ENCODE measurements at regions not wholly inside any gene's neighbourhood (a gene's known extent, or its start where the extent isn't known, plus 50 kb on each side); places are given as distances from the start of the nearest gene placed in this dataset.

DNA sequence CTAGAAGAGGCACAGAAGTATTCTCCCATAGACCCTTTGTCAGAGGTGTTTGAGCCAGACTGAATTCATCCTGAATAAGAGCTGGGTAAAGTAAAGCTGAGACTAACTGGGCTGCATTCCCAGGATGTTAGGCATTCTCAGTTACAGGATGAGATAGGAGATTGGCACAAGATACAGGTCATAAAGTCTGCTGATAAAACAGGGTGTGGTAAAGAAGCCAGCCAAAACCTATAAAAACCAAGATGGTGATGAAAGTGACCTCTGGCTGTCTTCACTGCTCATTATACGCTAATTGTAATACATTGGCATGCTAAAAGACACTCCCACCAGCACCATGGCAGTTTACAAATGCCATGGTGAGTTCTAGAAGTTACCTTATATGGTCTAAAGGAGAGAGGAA is 364.9 kb upstream of the TMEFF2 start (continued):
- TF ChIP-seq, protein P1, sequence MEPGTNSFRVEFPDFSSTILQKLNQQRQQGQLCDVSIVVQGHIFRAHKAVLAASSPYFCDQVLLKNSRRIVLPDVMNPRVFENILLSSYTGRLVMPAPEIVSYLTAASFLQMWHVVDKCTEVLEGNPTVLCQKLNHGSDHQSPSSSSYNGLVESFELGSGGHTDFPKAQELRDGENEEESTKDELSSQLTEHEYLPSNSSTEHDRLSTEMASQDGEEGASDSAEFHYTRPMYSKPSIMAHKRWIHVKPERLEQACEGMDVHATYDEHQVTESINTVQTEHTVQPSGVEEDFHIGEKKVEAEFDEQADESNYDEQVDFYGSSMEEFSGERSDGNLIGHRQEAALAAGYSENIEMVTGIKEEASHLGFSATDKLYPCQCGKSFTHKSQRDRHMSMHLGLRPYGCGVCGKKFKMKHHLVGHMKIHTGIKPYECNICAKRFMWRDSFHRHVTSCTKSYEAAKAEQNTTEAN (CRISPR knock-in tag; IDR thresholded peaks at IDR 0.05), result no peak
- TF ChIP-seq NR3C1 (CRISPR knock-in tag; conservative IDR thresholded peaks at IDR 0.05; ENCODE audit: low read depth) (no peak), GRHL2 (CRISPR knock-in tag; IDR thresholded peaks at IDR 0.05; ENCODE audit: insufficient replicate concordance, severe bottlenecking) (no peak)
- TF ChIP-seq, protein P2, sequence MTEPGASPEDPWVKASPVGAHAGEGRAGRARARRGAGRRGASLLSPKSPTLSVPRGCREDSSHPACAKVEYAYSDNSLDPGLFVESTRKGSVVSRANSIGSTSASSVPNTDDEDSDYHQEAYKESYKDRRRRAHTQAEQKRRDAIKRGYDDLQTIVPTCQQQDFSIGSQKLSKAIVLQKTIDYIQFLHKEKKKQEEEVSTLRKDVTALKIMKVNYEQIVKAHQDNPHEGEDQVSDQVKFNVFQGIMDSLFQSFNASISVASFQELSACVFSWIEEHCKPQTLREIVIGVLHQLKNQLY (CRISPR knock-in tag; IDR thresholded peaks at IDR 0.05), result no peak

DNA sequence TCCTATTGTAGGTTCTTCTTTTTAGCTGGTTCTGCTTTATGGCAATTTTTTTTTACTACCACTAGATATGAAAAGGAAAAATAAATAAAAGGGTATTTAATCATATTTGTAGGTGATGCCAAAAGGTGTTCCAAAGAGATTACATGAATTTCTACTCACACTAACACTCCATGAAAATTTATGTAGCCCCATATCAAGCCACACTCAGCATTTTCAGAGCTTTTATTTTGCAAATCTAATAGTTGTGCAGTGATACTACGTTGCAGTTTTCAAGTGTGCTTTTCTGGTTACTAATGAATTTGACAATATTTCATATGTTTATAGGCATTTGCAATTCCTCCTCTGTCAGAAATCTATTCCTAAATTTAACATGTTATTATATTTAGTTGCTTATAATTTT is 363.9 kb upstream of the TMEFF2 start:
- Mint-ChIP-seq H3K4me1 (no peaks in the 10 kb centered on the region), H3K9me3 (peaks cover 5% of the 10 kb centered on the region; the same call in 1 of the 2 replicates), H3K4me3 (no peak overlapping the region), H3K36me3 (no peaks in the 10 kb centered on the region), H3K27ac (no peak overlapping the region), H3K27me3 (ENCODE audit: low read depth) (no peaks in the 10 kb centered on the region)
- ChIA-PET POLR2A (no interaction called here), CTCF (no interaction called here)
- DNase-seq (ENCODE audit: low spot score), result no peak
- no peak for ATAC-seq
- TF ChIP-seq, protein P3, sequence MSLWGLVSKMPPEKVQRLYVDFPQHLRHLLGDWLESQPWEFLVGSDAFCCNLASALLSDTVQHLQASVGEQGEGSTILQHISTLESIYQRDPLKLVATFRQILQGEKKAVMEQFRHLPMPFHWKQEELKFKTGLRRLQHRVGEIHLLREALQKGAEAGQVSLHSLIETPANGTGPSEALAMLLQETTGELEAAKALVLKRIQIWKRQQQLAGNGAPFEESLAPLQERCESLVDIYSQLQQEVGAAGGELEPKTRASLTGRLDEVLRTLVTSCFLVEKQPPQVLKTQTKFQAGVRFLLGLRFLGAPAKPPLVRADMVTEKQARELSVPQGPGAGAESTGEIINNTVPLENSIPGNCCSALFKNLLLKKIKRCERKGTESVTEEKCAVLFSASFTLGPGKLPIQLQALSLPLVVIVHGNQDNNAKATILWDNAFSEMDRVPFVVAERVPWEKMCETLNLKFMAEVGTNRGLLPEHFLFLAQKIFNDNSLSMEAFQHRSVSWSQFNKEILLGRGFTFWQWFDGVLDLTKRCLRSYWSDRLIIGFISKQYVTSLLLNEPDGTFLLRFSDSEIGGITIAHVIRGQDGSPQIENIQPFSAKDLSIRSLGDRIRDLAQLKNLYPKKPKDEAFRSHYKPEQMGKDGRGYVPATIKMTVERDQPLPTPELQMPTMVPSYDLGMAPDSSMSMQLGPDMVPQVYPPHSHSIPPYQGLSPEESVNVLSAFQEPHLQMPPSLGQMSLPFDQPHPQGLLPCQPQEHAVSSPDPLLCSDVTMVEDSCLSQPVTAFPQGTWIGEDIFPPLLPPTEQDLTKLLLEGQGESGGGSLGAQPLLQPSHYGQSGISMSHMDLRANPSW (CRISPR knock-in tag; conservative IDR thresholded peaks at IDR 0.05; ENCODE audit: low read depth), result no peak
- TF ChIP-seq ZNF317 (CRISPR knock-in tag; IDR thresholded peaks at IDR 0.05; ENCODE audit: borderline replicate concordance, low read depth), result no peak
- TF ChIP-seq NR1H2 (CRISPR knock-in tag; IDR thresholded peaks at IDR 0.05), result no peak
- no peak for TF ChIP-seq SMAD4 (CRISPR knock-in tag; IDR thresholded peaks at IDR 0.05)
- TF ChIP-seq, protein P4, sequence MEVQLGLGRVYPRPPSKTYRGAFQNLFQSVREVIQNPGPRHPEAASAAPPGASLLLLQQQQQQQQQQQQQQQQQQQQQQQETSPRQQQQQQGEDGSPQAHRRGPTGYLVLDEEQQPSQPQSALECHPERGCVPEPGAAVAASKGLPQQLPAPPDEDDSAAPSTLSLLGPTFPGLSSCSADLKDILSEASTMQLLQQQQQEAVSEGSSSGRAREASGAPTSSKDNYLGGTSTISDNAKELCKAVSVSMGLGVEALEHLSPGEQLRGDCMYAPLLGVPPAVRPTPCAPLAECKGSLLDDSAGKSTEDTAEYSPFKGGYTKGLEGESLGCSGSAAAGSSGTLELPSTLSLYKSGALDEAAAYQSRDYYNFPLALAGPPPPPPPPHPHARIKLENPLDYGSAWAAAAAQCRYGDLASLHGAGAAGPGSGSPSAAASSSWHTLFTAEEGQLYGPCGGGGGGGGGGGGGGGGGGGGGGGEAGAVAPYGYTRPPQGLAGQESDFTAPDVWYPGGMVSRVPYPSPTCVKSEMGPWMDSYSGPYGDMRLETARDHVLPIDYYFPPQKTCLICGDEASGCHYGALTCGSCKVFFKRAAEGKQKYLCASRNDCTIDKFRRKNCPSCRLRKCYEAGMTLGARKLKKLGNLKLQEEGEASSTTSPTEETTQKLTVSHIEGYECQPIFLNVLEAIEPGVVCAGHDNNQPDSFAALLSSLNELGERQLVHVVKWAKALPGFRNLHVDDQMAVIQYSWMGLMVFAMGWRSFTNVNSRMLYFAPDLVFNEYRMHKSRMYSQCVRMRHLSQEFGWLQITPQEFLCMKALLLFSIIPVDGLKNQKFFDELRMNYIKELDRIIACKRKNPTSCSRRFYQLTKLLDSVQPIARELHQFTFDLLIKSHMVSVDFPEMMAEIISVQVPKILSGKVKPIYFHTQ (CRISPR knock-in tag; IDR thresholded peaks at IDR 0.05), result no peak
- TF ChIP-seq ZBTB21 (CRISPR knock-in tag; IDR thresholded peaks at IDR 0.05; ENCODE audit: borderline replicate concordance), result no peak
- no peak for TF ChIP-seq ZNF416 (CRISPR knock-in tag; IDR thresholded peaks at IDR 0.05)
- no peak for TF ChIP-seq JAZF1 (CRISPR knock-in tag; IDR thresholded peaks at IDR 0.05)
- TF ChIP-seq, protein P5, sequence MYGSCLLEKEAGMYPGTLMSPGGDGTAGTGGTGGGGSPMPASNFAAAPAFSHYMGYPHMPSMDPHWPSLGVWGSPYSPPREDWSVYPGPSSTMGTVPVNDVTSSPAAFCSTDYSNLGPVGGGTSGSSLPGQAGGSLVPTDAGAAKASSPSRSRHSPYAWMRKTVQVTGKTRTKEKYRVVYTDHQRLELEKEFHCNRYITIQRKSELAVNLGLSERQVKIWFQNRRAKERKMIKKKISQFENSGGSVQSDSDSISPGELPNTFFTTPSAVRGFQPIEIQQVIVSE (CRISPR knock-in tag; IDR thresholded peaks at IDR 0.05; ENCODE audit: borderline replicate concordance), result no peak
- no peak for TF ChIP-seq MXD4 (CRISPR knock-in tag; IDR thresholded peaks at IDR 0.05; ENCODE audit: borderline replicate concordance)
- TF ChIP-seq ELF4 (CRISPR knock-in tag; IDR thresholded peaks at IDR 0.05; ENCODE audit: low read depth), result no peak
- no peak for TF ChIP-seq ATF1 (CRISPR knock-in tag; IDR thresholded peaks at IDR 0.05)
- no peak for TF ChIP-seq CBFB (CRISPR knock-in tag; IDR thresholded peaks at IDR 0.05; ENCODE audit: low read depth)
- no peak for TF ChIP-seq JUN (CRISPR knock-in tag; IDR thresholded peaks at IDR 0.05)
- TF ChIP-seq, protein P6, sequence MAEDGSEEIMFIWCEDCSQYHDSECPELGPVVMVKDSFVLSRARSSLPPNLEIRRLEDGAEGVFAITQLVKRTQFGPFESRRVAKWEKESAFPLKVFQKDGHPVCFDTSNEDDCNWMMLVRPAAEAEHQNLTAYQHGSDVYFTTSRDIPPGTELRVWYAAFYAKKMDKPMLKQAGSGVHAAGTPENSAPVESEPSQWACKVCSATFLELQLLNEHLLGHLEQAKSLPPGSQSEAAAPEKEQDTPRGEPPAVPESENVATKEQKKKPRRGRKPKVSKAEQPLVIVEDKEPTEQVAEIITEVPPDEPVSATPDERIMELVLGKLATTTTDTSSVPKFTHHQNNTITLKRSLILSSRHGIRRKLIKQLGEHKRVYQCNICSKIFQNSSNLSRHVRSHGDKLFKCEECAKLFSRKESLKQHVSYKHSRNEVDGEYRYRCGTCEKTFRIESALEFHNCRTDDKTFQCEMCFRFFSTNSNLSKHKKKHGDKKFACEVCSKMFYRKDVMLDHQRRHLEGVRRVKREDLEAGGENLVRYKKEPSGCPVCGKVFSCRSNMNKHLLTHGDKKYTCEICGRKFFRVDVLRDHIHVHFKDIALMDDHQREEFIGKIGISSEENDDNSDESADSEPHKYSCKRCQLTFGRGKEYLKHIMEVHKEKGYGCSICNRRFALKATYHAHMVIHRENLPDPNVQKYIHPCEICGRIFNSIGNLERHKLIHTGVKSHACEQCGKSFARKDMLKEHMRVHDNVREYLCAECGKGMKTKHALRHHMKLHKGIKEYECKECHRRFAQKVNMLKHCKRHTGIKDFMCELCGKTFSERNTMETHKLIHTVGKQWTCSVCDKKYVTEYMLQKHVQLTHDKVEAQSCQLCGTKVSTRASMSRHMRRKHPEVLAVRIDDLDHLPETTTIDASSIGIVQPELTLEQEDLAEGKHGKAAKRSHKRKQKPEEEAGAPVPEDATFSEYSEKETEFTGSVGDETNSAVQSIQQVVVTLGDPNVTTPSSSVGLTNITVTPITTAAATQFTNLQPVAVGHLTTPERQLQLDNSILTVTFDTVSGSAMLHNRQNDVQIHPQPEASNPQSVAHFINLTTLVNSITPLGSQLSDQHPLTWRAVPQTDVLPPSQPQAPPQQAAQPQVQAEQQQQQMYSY (CRISPR knock-in tag; IDR thresholded peaks at IDR 0.05), result no peak
- TF ChIP-seq GRHL2 (CRISPR knock-in tag; IDR thresholded peaks at IDR 0.05; ENCODE audit: insufficient replicate concordance, severe bottlenecking), result no peak
- TF ChIP-seq, protein P2 (CRISPR knock-in tag; IDR thresholded peaks at IDR 0.05), result no peak

Measured in WTC11 (cell line).